GM12878 (cell line): ENCODE measurements at regions not wholly inside any gene's neighbourhood (a gene's known extent, or its start where the extent isn't known, plus 50 kb on each side); places are given as distances from the start of the nearest gene placed in this dataset.

Experiments used
- ATF2 ChIP-seq: IDR thresholded peaks from 2 replicates; pipeline ENCODE4 v1.6.1; 2012; ENCODE audit warnings: low read length, inconsistent platforms
- ATF3 ChIP-seq: IDR thresholded peaks from 2 replicates; pipeline ENCODE4 v1.6.1; 2011; ENCODE audit warnings: low read depth, mild to moderate bottlenecking, low read length, moderate library complexity, borderline replicate concordance; ENCODE audit errors: extremely low read depth
- ATF7 ChIP-seq: fragments of 450-650 bp; IDR thresholded peaks from 2 replicates; pipeline ENCODE4 v1.6.1; 2016; ENCODE audit warnings: low read depth, mild to moderate bottlenecking
- BRCA1 ChIP-seq: IDR thresholded peaks from 2 replicates; pipeline ENCODE4 v1.6.1; 2011; ENCODE audit warnings: low read depth, low read length, improper control_type of control experiment
- CEBPB ChIP-seq, 2 experiments: fragments of 150-350 bp in 1 of 2; IDR thresholded peaks; 2 replicates each; pipeline ENCODE4 v1.6.1; 2012 to 2014; ENCODE audit warnings: low read depth in 2 of 2, low read length in 2 of 2, borderline replicate concordance in 1 of 2, inconsistent platforms in 1 of 2
- E4F1 ChIP-seq: fragments of 450-650 bp; IDR thresholded peaks from 2 replicates; pipeline ENCODE4 v1.6.1; 2018; ENCODE audit warnings: borderline replicate concordance, mild to moderate bottlenecking; ENCODE audit not compliant: partially characterized antibody
- EGR1 ChIP-seq, 2 experiments: IDR thresholded peaks; 1 replicate in 1 of 2; 2 replicates in 1 of 2; pipeline ENCODE4 v1.6.1; 2011 to 2012; ENCODE audit warnings: low read depth in 2 of 2, low read length in 2 of 2, borderline replicate concordance in 1 of 2, mild to moderate bottlenecking in 1 of 2, moderate library complexity in 1 of 2
- FOS ChIP-seq: IDR thresholded peaks from 3 replicates; pipeline ENCODE4 v1.6.1; 2011; ENCODE audit warnings: borderline replicate concordance; ENCODE audit not compliant: insufficient read length; ENCODE audit errors: extremely low read depth
- FOXK2 ChIP-seq: fragments of 450-650 bp; IDR thresholded peaks from 2 replicates; pipeline ENCODE4 v1.6.1; 2017; ENCODE audit warnings: mild to moderate bottlenecking, moderate library complexity
- HDGF ChIP-seq: fragments of 450-650 bp; IDR thresholded peaks from 2 replicates; pipeline ENCODE4 v1.6.1; 2016; ENCODE audit warnings: antibody characterized with exemption
- KDM1A ChIP-seq: fragments of 200-600 bp; sonication (generic); IDR thresholded peaks from 2 replicates; pipeline ENCODE4 v1.6.1; 2016; ENCODE audit warnings: borderline replicate concordance
- MYB ChIP-seq: fragments of 150-350 bp; IDR thresholded peaks from 2 replicates; pipeline ENCODE4 v1.6.1; 2014; ENCODE audit warnings: mild to moderate bottlenecking, low read depth, low read length, borderline replicate concordance
- NFYB ChIP-seq: IDR thresholded peaks from 2 replicates; pipeline ENCODE4 v1.6.1; 2011; ENCODE audit warnings: low read depth, mild to moderate bottlenecking, low read length, improper control_type of control experiment, moderate library complexity; ENCODE audit not compliant: insufficient read depth
- RBBP5 ChIP-seq: fragments of 200-600 bp; sonication (generic); conservative IDR thresholded peaks from 2 replicates; pipeline ENCODE4 v1.6.1; 2016
- RELB ChIP-seq: fragments of 450-650 bp; IDR thresholded peaks from 2 replicates; pipeline ENCODE4 v1.6.1; 2017; ENCODE audit warnings: low read depth, mild to moderate bottlenecking, moderate library complexity
- SIX5 ChIP-seq: IDR thresholded peaks from 2 replicates; pipeline ENCODE4 v1.6.1; 2011; ENCODE audit warnings: mild to moderate bottlenecking, low read depth, low read length, moderate library complexity; ENCODE audit not compliant: severe bottlenecking
- SMAD1 ChIP-seq: fragments of 450-650 bp; IDR thresholded peaks from 2 replicates; pipeline ENCODE4 v1.6.1; 2018; ENCODE audit warnings: mild to moderate bottlenecking, low read depth; ENCODE audit not compliant: partially characterized antibody
- SRF ChIP-seq, 2 experiments: IDR thresholded peaks; 2 replicates each; pipeline ENCODE4 v1.6.1; 2011; ENCODE audit warnings: low read depth in 2 of 2, low read length in 2 of 2, mild to moderate bottlenecking in 1 of 2, moderate library complexity in 1 of 2
- STAT3 ChIP-seq: IDR thresholded peaks from 2 replicates; pipeline ENCODE4 v1.6.1; 2011; ENCODE audit warnings: low read depth, low read length, improper control_type of control experiment
- TCF3 ChIP-seq: IDR thresholded peaks from 2 replicates; pipeline ENCODE4 v1.6.1; 2012; ENCODE audit warnings: low read depth, mild to moderate bottlenecking, low read length, borderline replicate concordance; ENCODE audit not compliant: insufficient read depth
- YY1 ChIP-seq: IDR thresholded peaks from 2 replicates; pipeline ENCODE4 v1.6.1; 2011; ENCODE audit warnings: low read depth, mild to moderate bottlenecking, low read length
- ZBTB33 ChIP-seq: fragments of 450-650 bp; IDR thresholded peaks from 2 replicates; pipeline ENCODE4 v1.6.1; 2017; ENCODE audit warnings: mild to moderate bottlenecking

- TF ChIP-seq E4F1 (no peak), FOS (no peak), ZBTB33 (peak; percentile 99), CEBPB (IDR thresholded peaks at IDR 0.05; ENCODE audit: borderline replicate concordance in 1 of 2, low read depth in 2 of 2, low read length in 2 of 2) (no peak), ATF2 (peak; percentile 54; the same call in 1 of the 2 replicates), SMAD1 (no peak), ATF3 (no peak), MYB (no peak), YY1 (no peak; the same call in 1 of the 2 replicates), SRF (IDR thresholded peaks at IDR 0.05; ENCODE audit: low read depth in 2 of 2, low read length in 2 of 2) (no peak), KDM1A (no peak), EGR1 (IDR thresholded peaks at IDR 0.05; ENCODE audit: borderline replicate concordance in 1 of 2, low read depth in 2 of 2, low read length in 2 of 2) (peak in 1 of 2 experiments; percentile 40; a peak in 1 of 3 replicates), HDGF (no peak), SIX5 (no peak), NFYB (no peak), RELB (no peak), RBBP5 (no peak), TCF3 (0 out of 2 replicates have a peak, but pooled peaks have one; percentile 44), BRCA1 (no peak), FOXK2 (no peak), ATF7 (no peak), STAT3 (no peak)
Observed at GRCh38 chr2:8424997-8425900, 256.6 kb upstream of the ID2 start (continued).
